GM18498 (cell line): ENCODE measurements at regions not wholly inside any gene's neighbourhood (a gene's known extent, or its start where the extent isn't known, plus 50 kb on each side); places are given as distances from the start of the nearest gene placed in this dataset.

Experiments used
- ATAC-seq: cut with Tn5 transposase; IDR thresholded peaks from one replicate; pipeline ENCODE4 v1.9.1; 2021; ENCODE audit warnings: mild to moderate bottlenecking, moderate library complexity; ENCODE audit not compliant: unreplicated experiment

- ATAC-seq = no peak
Observed at GRCh38 chr5:1669276-1670155, 130.1 kb downstream of the MRPL36 start.

- no peak for ATAC-seq
Observed at GRCh38 chr5:1668141-1668721, 131.4 kb downstream of the MRPL36 start.

GRCh38 chr5:1667648-1668140, 131.9 kb downstream of the MRPL36 start:
- no peak for ATAC-seq

GRCh38 chr5:1666812-1667588, 132.6 kb downstream of the MRPL36 start:
- ATAC-seq = no peak

- no peak for ATAC-seq
Observed at GRCh38 chr5:1666221-1666620, 133.4 kb downstream of the MRPL36 start.

- ATAC-seq = no peak
Observed at GRCh38 chr5:1665803-1666202, 133.8 kb downstream of the MRPL36 start.

GRCh38 chr5:1665231-1665630, 134.4 kb downstream of the MRPL36 start:
- no peak for ATAC-seq

GRCh38 chr5:1663186-1663585, 136.5 kb downstream of the MRPL36 start:
- no peak for ATAC-seq

- no peak for ATAC-seq
Observed at GRCh38 chr5:1662559-1663085, 137.0 kb downstream of the MRPL36 start.

GRCh38 chr5:1661831-1662558, 137.6 kb downstream of the MRPL36 start:
- ATAC-seq = no peak

GRCh38 chr5:1661311-1661710, 137.6 kb upstream of the LPCAT1 start:
- ATAC-seq = no peak

GRCh38 chr5:1660511-1660910, 136.8 kb upstream of the LPCAT1 start:
- no peak for ATAC-seq

- ATAC-seq = no peak
Observed at GRCh38 chr5:1660001-1660400, 136.2 kb upstream of the LPCAT1 start.

- no peak for ATAC-seq
Observed at GRCh38 chr5:1659100-1659981, 135.6 kb upstream of the LPCAT1 start.

GRCh38 chr5:1658665-1659064, 134.9 kb upstream of the LPCAT1 start:
- no peak for ATAC-seq

GRCh38 chr5:1657161-1657741, 133.5 kb upstream of the LPCAT1 start:
- no peak for ATAC-seq

GRCh38 chr5:1656271-1656975, 132.7 kb upstream of the LPCAT1 start:
- no peak for ATAC-seq

GRCh38 chr5:1655496-1656270, 131.9 kb upstream of the LPCAT1 start:
- ATAC-seq = no peak
